Upper lobe of left lung (tissue), 6 donors: ENCODE measurements at regions not wholly inside any gene's neighbourhood (a gene's known extent, or its start where the extent isn't known, plus 50 kb on each side); places are given as distances from the start of the nearest gene placed in this dataset.

Experiments used
- ATAC-seq, 2 donors: fragments of 200-7000 bp; cut with Tn5 transposase; one replicate each; pipeline ENCODE4 v1.9.1; 2022; ENCODE audit warnings: mild to moderate bottlenecking in 2 of 2, moderate library complexity in 2 of 2; ENCODE audit not compliant: low FRiP score in 2 of 2
- DNase-seq, 2 donors: peaks; one replicate each; pipeline ENCODE4 v3.0.0-alpha.2; 2019 to 2020
- H3K27ac ChIP-seq, 4 donors: fragments of 200-600 bp; sonication (generic); one replicate each; pipeline ENCODE4 v1.5.1; 2016 to 2019
- H3K27me3 ChIP-seq, 4 donors: fragments of 200-600 bp; sonication (generic); one replicate each; pipeline ENCODE4 v1.5.1; 2017 to 2019
- H3K36me3 ChIP-seq, 4 donors: fragments of 200-600 bp; sonication (generic); one replicate each; pipeline ENCODE4 v1.5.1; 2016 to 2019
- H3K4me1 ChIP-seq, 4 donors: fragments of 200-600 bp; sonication (generic); one replicate each; pipeline ENCODE4 v1.5.1; 2018 to 2019
- H3K4me3 ChIP-seq, 4 donors: fragments of 200-600 bp; sonication (generic); one replicate each; pipeline ENCODE4 v1.5.1; 2017 to 2019; ENCODE audit warnings: mild to moderate bottlenecking in 2 of 4, moderate library complexity in 1 of 4
- H3K9me3 ChIP-seq, 4 donors: fragments of 200-600 bp; sonication (generic); one replicate each; pipeline ENCODE4 v1.5.1; 2018 to 2019
- EP300 ChIP-seq, 4 donors: sonication (generic); formaldehyde crosslinking; IDR thresholded peaks; one replicate each; pipeline ENCODE4 v1.5.1; 2017; ENCODE audit warnings: antibody characterized with exemption in 4 of 4, control low read depth in 2 of 4
- POLR2A ChIP-seq, 4 donors: fragments of 450-650 bp; IDR thresholded peaks; one replicate each; pipeline ENCODE4 v1.5.1; 2016 to 2017; ENCODE audit warnings: antibody characterized with exemption in 4 of 4, mild to moderate bottlenecking in 2 of 4
- POLR2AphosphoS5 ChIP-seq, 2 donors: sonication (generic); formaldehyde crosslinking; IDR thresholded peaks; one replicate each; pipeline ENCODE4 v1.5.1; 2017; ENCODE audit warnings: antibody characterized with exemption in 2 of 2
- WGBS, 2 donors: methylation state at CpG; one replicate each; pipeline ENCODE4 v1.1.5; 2017 to 2018; 5-methylcytosine and 5-hydroxymethylcytosine counted together
- TF ChIP-seq, protein P1 (sequence below), 6 experiments: fragments of 450-650 bp in 4 of 6; fragments of 200-600 bp in 2 of 6; sonication (generic) in 2 of 6; IDR thresholded peaks; one replicate each; pipeline ENCODE4 v1.5.1; 2016 to 2019; ENCODE audit warnings: antibody characterized with exemption in 6 of 6
- donor health status: DM: no; HTN: no; CAD: no; lungs with moderate emphysema.
- donor health status: DM: no; HTN: yes; CAD: no; lungs with severe emphysema.

DNA sequence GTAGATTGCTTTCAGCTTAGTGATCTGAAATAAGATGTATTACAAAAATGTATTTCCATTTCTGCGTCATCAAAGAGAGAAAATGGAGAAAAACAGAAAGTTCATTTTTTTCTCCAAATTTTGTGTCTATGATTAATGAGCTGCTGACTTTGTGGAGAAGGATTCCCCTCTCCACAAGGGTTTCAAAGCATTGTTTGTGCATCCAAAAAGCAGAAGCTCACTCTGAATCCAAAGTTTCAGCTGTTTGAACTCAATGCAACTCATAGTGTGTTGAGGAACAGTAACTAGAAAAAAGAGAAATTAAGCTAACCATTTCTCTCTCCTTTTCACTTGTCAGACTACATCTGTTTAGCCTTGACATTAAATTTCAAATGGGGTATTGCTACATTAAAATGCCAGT lies 62.9 kb upstream of the SLC7A11 start:
- Histone ChIP-seq H3K4me3 (no peak overlapping the region), H3K4me1 (no peaks in the 10 kb centered on the region), H3K27ac (no peak overlapping the region), H3K9me3 (no peaks in the 10 kb centered on the region), H3K27me3 (no peaks in the 10 kb centered on the region), H3K36me3 (no peaks in the 10 kb centered on the region)
- TF ChIP-seq EP300 (IDR thresholded peaks at IDR 0.05) (no peak), POLR2AphosphoS5 (IDR thresholded peaks at IDR 0.05) (no peak), POLR2A (IDR thresholded peaks at IDR 0.05) (no peak)
- TF ChIP-seq, protein P1, sequence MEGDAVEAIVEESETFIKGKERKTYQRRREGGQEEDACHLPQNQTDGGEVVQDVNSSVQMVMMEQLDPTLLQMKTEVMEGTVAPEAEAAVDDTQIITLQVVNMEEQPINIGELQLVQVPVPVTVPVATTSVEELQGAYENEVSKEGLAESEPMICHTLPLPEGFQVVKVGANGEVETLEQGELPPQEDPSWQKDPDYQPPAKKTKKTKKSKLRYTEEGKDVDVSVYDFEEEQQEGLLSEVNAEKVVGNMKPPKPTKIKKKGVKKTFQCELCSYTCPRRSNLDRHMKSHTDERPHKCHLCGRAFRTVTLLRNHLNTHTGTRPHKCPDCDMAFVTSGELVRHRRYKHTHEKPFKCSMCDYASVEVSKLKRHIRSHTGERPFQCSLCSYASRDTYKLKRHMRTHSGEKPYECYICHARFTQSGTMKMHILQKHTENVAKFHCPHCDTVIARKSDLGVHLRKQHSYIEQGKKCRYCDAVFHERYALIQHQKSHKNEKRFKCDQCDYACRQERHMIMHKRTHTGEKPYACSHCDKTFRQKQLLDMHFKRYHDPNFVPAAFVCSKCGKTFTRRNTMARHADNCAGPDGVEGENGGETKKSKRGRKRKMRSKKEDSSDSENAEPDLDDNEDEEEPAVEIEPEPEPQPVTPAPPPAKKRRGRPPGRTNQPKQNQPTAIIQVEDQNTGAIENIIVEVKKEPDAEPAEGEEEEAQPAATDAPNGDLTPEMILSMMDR (IDR thresholded peaks at IDR 0.05) = no peak
- no peak for ATAC-seq
- 89 to 91% methylated on average over 1 of the region's 1 CpG for WGBS, 2 donors
- no peak for DNase-seq

DNA sequence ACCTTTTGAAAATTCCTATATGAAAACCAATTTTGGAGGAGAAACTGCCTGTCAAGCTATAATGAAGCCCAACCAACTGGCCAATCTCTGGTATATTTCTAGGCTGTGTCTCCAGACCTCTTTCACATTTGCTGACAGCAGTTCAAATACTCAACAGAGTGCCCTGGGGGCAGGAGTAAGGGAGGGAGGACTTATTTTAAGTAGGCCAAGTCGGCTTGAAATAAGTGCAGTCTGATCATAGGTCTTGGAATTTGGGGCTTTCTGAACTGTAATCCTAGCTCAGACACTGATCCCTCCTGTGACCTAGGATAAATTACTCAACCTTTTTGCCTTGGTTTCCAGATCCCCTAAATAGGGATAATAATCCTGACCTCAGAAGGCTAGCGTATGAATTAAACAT lies 59.4 kb upstream of the SLC7A11 start:
- H3K36me3 ChIP-seq = no peaks in the 10 kb centered on the region
- H3K4me3 ChIP-seq = no peak overlapping the region
- WGBS, 2 donors = 69 to 74% methylated on average over 2 of the region's 2 CpGs
- no peaks in the 10 kb centered on the region for H3K4me1 ChIP-seq
- H3K27me3 ChIP-seq = no peaks in the 10 kb centered on the region
- TF ChIP-seq, protein P1 (IDR thresholded peaks at IDR 0.05) = no peak
- TF ChIP-seq POLR2AphosphoS5 (IDR thresholded peaks at IDR 0.05) (no peak), EP300 (IDR thresholded peaks at IDR 0.05) (no peak), POLR2A (IDR thresholded peaks at IDR 0.05) (no peak)
- H3K27ac ChIP-seq = no peak overlapping the region
- ATAC-seq = no peak
- no peak for DNase-seq
- H3K9me3 ChIP-seq = no peaks in the 10 kb centered on the region

DNA sequence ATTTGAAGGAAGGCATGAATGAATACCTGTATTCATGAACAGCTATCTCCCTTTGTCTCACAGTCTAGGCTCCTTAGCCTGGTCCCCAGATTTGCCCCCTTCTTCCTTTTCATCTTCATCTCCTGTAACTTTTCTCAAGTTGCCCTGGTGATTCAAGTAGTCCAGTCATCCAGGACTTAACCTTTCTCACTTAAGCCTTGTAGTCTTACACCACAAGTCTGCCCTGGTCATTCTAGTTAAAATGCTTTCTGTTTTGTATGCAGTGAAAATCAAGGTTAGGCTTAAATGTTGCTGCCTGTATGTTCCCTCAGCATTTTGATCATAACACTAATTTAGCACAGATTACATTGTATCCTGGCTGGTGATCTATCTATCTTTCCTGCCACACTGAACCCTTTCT lies 58.5 kb upstream of the SLC7A11 start:
- no peak for ATAC-seq
- H3K9me3 ChIP-seq = no peaks in the 10 kb centered on the region
- DNase-seq = no peak
- TF ChIP-seq POLR2AphosphoS5 (IDR thresholded peaks at IDR 0.05) = no peak
- TF ChIP-seq POLR2A (IDR thresholded peaks at IDR 0.05) = no peak
- TF ChIP-seq, protein P1 (IDR thresholded peaks at IDR 0.05) = no peak
- TF ChIP-seq EP300 (IDR thresholded peaks at IDR 0.05) = no peak
- H3K27ac ChIP-seq = no peak overlapping the region
- H3K27me3 ChIP-seq = no peaks in the 10 kb centered on the region
- no peaks in the 10 kb centered on the region for H3K4me1 ChIP-seq
- H3K4me3 ChIP-seq = no peak overlapping the region
- H3K36me3 ChIP-seq = no peaks in the 10 kb centered on the region

DNA sequence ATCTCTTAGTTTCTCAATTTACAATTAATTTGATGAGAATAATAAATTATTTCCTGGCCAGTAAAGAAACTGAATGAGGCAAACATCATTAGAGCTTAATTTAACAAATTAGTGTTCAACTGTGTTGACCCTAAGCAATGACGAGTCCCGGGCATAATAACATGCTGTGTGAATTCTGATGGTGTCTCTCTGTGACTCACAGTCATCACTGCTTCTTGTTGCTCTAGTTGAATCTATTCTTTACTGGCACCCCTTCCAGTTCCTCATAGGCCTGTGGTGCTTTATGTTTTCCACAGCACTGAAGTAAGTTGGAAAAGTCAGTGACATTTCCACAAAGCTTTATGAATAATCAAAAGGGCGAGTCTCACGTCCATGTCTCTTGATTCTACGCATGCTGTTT lies 57.7 kb upstream of the SLC7A11 start:
- DNase-seq (no peak), ATAC-seq (no peak)
- Histone ChIP-seq H3K4me3 (no peak overlapping the region), H3K27me3 (no peaks in the 10 kb centered on the region), H3K27ac (no peak overlapping the region), H3K9me3 (no peaks in the 10 kb centered on the region), H3K4me1 (no peaks in the 10 kb centered on the region), H3K36me3 (no peaks in the 10 kb centered on the region)
- TF ChIP-seq EP300 (IDR thresholded peaks at IDR 0.05) (no peak), POLR2AphosphoS5 (IDR thresholded peaks at IDR 0.05) (no peak), POLR2A (IDR thresholded peaks at IDR 0.05) (no peak)
- TF ChIP-seq, protein P1 (IDR thresholded peaks at IDR 0.05) = no peak
- 93 to 95% methylated on average over 5 of the region's 5 CpGs for WGBS, 2 donors

DNA sequence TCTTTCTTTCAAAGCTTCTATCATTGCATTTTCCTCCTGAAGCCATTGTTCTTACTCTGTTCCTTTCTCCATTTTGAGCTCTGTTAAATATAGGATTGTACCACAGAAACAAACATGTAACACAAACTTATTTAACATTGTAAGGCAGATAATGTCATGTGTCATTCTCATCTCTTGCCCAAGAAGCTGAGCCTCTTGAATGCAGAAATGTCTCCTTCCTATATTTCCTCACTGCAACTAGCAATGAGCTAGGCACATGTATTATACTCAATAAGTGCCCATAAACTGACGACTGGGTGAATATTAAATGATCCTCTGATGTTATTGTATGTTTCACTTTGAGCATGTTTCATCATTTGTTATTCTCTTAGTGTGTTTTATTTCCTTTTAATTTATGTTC lies 56.7 kb upstream of the SLC7A11 start:
- TF ChIP-seq POLR2AphosphoS5 (IDR thresholded peaks at IDR 0.05) (no peak), POLR2A (IDR thresholded peaks at IDR 0.05) (no peak), EP300 (IDR thresholded peaks at IDR 0.05) (no peak)
- TF ChIP-seq, protein P1 (IDR thresholded peaks at IDR 0.05) = no peak
- Histone ChIP-seq H3K27me3 (no peaks in the 10 kb centered on the region), H3K27ac (no peak overlapping the region), H3K9me3 (no peaks in the 10 kb centered on the region), H3K36me3 (no peaks in the 10 kb centered on the region), H3K4me1 (no peaks in the 10 kb centered on the region), H3K4me3 (no peak overlapping the region)
- no peak for DNase-seq
- WGBS, 2 donors = 77 to 87% methylated on average over 1 of the region's 1 CpG
- no peak for ATAC-seq
